CD4-positive, alpha-beta T cell treated with Interleukin-4 for 4 hours (primary cell): ENCODE measurements at regions not wholly inside any gene's neighbourhood (a gene's known extent, or its start where the extent isn't known, plus 50 kb on each side); places are given as distances from the start of the nearest gene placed in this dataset.
"Not testable (repeated sequence)": the region's sequence is repeated elsewhere in the genome, so short reads cannot be mapped to it uniquely, and the experiment has no call there.

Source experiments
- DNase-seq: peaks from one replicate; pipeline ENCODE4 v3.0.0-alpha.2; 2020

DNA sequence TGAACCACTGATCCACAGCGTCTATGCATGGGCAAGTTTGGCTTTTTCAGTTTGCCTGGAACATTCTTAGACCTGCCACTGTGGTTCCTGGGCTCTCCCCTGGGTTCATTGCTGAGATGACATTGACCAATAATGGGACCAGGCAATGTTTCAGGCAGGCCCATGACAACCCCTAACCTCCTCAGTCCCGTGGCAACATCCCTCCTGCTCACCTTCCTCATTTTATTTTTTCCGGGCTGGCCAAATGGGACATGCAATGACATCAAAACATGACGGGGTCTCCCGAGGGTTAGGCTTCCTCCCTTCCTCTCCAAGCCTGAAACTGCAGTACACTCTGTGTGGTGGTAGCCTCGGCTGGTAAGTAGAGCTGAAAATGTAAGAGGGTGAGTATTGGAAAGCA, 234.0 kb upstream of the RREB1 start:
- no peak for DNase-seq

DNA sequence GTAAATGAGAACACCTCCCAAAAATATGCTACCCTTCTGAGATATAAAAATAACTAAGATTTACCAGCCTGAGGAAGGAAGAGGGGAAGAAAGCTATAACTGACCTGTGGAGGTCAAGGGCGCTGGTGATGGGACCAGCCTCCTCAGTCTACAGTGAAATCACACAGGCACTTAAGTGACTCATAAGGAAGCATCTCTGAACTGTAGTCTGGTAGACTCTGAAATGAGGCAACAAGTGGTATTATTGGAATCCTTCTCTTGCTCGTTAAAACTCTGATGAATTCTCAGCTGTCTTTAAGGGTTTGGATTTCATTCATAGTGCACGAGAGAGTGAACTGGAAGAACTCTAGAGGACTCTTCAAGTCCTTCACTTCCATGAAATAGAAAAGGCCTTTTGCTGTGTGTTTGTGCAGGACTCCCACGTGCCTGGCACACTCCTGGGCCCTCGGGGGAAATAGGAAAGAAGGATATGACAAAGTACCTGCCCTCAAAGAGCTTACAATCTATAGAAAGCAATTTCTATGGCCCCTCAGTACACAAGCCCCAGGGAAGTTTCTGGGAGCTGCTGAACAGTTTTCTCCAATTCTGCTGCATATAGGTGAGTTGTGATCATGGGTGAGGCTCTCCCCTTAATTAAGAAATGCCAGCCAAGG, 231.8 kb upstream of the RREB1 start:
- DNase-seq, result no peak

DNA sequence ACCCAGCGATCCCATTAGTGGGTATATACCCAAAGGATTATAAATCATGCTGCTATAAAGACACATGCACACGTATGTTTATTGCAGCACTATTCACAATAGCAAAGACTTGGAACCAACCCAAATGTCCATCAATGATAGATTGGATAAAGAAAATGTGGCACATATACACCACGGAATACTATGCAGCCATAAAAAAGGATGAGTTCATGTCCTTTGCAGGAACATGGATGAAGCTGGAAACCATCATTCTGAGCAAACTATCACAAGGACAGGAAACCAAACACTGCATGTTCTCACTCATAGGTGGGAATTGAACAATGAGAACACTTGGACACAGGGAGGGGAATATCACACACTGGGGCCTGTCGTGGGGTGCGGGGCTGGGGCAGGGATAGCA, 230.0 kb upstream of the RREB1 start:
- DNase-seq, result not testable (repeated sequence)

DNA sequence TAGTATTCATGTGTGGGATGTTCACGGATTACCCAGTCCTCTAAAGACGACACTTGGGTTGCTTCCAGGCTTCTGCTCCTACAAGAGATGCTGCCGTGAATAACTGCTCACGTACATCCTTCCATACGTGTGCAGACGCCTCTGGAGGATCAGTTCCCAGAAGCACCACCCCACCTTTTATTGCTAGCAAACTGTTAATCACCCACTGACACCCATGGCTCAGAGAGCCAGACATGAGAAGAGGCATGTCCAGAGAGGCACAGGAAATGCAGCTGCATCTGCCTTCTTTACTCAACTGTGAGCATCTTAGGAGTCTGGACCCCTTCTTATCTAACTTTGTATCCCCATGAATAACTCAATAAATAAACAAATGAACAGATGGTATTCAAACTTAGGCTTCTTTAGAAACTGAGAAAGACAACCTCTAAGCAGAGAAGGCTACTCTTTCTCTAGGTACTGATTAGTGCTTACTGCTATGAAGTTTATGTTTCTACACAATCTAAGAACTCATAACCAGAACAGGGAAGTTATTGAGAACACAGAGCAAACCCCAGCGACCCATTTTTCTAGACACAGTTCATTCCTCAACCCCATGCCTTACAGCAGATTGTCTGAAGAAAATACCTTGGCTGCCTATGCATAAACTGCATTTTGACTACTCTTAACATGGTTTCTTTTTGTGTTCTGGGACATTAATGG, 228.7 kb upstream of the RREB1 start:
- DNase-seq, result no peak

DNA sequence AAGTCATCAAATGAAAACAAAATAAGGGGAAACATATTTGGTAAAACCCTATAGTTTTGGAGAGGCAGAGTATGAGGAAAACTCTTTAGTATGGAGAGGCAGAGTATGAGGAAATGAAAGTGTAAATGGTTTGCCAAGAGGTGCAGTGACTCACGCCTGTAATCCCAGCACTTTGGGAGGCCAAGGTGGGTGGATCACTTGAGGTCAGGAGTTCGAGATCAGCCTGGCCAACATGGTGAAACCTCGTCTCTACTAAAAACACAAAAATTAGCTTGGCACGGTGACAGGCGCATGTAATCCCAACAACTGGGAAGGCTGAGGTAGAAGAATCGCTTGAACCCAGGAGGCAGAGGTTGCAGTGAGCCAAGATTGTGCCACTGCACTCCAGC, 228.2 kb upstream of the RREB1 start:
- not testable (repeated sequence) for DNase-seq

DNA sequence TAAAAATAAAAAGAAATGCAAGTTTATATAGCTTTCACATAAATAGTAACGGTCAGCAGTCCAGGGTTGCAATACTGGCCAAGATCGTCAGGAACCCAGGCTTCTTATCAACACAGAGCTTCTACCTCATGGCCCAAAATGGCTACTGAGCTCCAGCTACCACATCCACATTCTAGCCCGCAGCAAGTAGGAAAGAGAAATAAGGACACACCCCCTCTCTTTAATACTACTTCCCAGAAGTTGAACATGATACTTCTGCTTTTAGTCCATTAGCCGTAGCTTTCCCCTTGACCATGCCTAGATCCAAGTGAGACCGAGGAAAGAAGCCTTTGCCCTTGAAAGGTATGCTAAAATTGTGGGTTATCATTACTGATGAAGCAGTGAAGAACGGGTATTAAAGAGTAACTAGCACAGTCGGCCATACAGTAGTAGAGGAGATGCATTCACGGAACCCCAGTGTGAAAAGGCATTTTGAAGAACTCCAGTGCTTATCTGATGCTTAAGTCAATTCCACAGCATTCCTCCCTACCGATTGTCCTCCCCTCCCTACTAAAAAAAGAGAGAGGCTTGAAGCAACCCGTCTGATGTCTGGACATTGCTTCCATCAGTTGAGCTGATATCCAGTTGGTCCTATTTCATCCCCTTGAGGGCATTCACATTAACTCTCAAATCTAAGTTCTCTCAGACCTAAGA, 226.9 kb upstream of the RREB1 start:
- DNase-seq, result no peak

DNA sequence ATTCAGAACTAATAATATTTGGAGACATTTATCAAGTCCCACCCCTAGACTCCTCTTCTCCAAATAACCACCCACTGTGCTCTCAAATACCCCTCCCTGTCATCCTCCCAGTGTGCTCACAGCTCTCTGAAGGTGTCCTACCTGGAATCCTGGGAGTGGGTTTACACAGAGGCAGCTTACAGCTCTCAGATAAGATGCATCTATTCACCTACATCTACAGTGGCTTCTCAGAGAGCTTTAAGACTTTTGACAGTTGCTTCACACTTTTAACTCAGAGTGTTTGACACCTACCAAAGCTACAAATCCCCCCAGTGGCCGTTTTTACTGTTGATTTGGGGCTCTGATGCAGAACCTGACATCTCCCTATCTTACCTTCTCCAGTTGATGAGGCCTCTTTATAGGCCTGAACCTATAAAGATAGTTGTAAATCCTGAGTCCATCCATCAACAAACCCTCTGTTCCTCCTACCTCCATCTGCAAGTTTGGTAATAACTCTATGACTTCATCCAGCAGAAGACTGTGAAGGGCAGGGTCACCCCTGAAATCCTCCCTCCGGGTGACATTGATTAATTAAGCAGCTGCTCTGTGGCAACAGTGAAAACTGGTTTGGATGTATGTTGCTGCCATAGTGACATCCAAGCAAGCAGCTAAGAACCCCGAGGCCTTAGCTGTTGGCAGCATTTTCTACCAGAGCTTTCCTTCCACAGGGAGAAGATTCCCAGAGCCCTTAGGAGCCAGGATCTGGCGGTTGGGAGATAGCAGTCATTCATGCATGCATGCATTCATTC, 226.1 kb upstream of the RREB1 start:
- no peak for DNase-seq

DNA sequence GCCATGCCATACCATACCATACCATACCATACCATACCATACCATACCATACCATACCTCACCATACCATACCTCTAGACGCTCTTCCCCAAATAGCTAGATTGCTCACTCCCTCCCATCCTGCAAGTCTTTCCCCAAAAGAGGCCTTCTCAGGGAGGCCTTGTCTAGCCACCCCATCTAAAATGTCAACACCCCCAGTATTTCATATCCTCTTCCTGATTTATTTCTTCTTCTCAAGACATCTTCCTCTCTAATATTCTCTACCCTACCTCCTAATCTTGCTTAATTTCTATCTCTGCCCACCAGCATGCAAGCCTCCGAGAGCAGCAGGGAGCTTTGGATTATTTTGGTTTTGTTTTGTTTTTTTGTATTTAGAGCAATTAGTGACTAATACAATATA, 225.2 kb upstream of the RREB1 start:
- no peak for DNase-seq

DNA sequence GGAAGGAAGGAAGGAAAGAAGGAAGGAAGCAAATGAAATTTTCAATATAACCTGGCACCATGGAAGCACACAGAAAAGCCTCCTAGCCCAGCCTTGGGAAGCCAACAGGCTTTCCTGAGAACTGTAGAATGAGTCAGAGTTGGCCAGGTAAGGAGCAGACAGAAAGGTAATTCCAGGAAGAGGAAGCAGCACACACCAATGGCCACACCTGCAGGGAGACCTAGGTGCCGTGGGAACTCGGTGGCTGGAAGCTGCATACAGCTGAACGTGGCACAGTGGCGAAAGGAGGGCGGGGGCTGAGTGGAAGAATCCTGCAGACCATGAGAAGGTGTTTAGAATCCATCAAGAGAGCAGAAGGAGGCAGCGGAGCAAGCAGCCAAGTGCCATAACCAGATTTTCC, 224.8 kb upstream of the RREB1 start:
- DNase-seq, result no peak

DNA sequence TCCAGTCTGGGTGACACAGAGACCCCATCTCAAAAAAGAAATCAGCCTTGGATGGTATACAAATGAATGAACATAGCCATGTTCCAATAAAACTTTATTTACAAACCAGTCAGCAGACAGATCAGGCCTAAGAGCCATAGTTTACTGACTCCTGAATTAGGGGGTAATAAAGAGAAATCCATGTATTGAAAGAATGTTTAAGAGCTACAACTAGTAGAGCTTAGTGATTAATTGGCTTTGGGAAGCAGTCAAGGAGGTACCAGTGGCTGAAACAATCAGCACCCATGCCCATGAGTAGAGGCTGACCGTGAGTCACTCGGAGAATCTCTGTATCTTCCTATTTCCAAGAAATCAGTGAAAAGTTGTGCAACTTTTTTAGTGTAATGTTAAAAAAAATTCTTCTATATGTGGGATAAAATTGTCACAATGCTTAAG, 223.6 kb upstream of the RREB1 start:
- no peak for DNase-seq

DNA sequence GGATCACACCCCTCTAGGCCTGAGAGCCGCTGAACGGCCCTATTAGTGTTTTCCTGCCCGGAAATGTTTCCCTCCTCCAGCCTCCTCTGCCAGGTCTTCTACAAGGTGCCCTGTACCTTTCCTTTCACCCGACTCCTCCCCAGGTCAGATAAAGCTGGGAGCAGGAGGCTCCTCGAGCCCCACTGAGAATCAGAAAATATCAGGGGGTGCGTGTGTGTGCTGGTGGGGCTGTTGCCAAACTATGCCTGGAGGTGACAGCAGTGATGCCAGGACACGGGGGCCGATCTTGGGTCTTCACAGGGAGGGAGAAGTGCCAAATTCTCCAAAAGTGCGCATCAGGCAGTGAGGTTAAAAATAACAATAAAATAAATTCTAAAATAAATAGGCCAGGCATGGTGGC, 222.8 kb upstream of the RREB1 start:
- DNase-seq, result no peak

DNA sequence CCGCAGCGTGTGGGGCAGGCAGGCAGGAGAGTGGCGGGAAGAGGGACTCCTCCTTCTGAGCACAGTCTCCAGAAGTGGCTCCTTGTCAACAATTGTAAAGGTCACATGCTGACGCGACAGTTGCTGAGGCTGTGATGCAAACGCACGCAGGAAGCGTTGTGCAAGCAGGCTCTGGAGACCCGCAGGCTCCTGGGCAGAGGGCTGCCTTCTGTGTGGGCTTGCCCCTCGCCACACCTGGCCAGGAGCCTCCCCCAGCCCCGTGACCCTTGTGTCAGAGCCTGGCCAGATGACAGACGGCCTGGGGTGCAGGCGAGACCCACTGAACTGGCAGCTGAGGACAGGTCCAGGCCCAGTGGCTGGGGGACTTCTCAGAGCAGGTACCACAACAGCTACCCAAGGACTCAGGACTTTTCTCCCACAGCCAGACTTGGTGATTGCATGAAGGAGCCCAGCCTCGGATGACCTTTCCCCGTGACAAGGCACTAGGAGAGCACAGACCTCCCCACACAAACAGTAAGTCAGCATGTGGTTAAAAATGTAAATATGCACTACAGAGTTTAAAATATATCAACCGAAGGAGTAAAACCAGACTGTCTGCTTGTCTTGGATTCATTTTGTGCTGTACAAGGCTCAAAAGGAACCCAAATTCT, 222.1 kb upstream of the RREB1 start:
- DNase-seq, result no peak

DNA sequence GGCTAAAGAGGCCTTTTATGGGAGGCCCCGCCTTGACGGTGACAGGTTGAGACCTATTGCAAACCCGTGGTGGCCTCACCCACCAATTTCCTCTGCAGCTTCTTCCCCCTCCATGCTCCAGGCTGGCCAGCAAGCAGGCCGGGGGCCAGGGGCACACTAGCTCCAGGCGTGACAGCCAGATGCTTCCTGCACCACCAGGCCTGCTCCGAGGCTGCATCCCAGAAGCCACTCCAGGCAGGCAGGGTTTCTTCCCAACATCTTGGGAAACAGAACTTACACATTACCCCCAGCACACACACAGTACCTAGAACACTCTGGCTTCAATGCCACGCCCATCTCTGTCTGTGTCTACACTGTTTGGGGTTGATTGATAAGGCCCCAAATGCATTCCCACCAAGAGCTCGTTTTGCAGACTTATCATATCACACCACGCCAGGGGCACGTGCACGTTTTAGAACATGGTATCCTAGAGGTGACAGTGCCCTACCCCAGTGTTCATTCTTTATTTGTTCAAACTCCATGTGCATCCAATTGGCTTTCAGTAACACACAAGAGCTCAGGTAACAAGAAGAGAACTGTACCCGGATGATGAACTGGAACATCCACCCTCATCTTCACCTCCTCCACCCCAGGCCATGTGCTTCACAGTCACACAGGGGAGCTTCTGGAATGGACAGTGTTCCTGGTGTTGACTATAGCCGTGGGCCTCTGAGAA, 221.4 kb upstream of the RREB1 start:
- no peak for DNase-seq

DNA sequence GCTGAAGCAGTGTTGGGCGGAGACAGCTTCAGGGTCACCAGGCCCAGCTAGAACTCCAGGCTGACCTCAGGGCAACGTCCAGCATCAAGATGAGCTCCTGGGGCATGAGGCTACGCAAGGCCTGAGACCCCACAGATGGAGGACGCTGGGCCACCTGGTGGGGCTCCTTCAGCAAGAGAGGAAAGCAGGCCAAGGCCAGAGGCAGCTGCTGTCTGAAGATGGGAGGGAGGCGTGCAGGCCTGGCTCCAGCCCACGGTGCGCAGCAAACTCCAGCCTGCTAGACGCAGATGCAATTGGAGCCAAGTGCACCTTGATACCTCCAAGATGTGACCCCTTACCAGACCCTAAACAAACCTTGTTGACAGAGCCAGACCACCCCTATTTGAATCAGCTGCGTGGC, 220.9 kb upstream of the RREB1 start:
- DNase-seq, result no peak

DNA sequence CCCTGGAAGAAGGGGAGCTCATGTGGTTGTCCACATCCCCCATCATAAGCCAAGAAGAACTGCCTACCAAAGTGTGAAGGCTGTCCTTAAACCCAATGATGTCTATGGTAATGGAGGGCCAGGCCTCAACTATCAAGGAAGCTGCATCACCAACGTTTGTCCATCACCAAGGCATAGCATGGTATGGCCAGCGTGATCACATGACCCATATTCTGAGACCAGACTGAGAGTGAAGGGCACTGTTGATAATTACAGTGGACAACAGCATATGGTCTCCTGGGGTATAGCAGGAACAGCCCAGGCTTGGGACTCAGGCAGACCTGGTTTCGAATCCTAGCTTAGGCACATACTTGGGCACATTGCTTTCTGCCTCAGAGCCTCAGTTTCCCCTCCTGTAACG, 218.2 kb upstream of the RREB1 start:
- DNase-seq, result no peak

DNA sequence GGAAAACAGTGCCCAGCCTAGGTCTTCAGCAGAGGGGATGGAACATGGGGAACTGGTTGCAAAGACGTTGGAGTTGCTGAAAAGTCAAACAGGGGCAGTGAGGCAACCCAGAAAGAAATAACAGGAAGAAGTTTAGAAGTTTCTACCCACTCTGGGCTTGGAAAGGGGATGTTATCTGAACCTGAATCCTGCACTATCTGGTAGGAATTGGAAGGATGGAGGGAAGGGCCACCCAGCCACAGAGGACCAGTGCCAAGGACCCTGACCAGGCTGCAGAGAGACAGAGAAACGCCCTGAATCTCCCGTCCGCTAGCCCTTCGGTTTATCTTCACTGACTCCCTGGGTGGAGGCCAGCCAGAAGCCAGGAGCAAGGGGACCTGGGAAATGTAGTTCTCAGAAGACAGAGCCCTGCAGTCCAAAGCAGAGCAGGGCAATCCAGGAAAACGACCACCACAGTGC, 217.3 kb upstream of the RREB1 start:
- no peak for DNase-seq

DNA sequence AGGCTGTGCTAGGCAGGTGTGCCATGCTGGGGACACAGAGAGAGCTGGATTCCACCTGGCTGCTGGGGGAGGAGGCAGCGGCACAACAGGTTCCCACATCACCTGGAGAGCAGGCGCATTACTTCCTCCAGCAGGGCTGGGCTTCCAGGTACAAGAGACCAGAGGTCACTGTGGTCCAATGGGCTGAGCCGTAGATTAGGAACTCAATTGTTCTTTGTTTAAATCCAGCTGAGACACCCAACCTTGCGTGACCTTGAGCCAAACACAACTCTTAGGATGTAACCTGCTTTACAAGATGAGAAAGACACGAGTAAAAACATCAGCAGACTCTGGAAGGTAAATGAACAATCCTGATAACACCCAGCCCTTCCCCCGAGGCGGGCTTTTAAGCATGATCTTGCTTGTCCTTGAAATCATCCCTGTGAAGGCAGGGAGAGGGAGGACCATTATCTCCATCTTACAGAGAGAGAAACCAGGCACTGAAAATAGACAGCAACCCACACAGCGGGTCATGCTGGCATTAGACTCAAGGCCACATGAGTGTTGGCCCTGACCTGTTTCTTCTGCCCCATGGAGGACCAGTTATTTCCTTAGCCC, 216.5 kb upstream of the RREB1 start:
- DNase-seq, result no peak

DNA sequence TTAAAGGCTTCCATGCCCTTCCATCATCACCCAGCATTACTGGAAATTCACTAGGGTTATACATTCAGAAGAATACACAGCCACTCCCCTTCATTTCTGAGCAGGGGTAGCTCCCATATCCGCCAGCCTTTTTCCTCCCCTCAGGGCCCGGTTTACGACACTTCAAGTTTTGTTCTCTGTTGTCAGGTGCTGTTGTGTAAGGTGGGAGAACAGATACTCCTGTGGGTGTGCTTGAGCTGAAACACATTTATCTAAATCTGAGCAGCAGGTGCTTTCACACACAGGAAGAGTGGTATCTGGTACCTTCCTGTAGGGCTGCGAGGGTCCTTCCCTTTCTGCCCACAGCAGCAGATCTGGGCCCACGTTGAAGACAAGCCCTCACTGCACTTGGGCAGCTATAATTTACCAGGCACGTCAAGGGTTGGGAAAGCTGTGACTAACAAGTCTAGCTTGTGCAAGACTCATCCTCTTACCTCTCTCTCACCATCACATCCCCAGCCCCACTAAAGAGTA, 215.8 kb upstream of the RREB1 start:
- DNase-seq, result no peak

DNA sequence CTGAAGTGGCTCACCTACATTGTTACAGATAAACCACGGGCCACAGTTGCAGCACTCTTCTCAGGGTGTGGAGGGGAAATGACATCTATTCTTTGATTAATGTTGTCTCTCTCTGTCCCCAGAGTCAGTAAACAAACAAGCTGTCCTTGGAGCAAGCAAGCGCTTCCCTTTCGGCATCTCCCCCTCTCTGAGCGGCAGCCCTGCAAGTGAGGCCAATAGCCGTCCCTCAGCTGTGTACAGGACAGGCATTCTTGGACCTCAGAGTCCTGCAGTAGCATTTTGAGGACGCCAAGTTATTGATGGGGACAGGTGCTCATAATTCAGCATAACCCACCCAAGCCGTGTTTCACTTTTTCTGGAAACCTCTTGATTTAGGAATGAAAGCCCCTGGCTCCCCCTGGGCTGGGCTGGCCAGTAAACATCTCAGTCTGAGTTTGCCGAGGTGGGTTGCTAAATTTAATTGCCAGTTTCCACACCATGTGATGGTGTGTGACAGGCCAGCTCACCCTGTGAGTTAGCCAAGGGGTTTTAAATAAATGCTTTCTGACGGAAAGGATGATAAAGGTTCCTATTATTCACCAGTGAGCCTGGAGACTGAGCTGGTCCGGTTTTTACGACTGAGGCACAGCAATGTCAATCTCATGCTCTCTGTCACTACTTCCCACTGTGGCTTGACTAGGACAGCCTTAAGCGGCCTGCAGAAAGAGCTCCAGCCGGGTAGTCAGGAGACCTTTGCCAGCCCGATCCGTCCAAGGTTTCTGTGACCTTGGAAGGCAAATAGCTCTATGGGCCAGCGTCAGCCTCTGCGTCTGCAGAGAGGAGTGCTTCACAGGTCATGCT, 214.8 kb upstream of the RREB1 start:
- DNase-seq, result no peak

DNA sequence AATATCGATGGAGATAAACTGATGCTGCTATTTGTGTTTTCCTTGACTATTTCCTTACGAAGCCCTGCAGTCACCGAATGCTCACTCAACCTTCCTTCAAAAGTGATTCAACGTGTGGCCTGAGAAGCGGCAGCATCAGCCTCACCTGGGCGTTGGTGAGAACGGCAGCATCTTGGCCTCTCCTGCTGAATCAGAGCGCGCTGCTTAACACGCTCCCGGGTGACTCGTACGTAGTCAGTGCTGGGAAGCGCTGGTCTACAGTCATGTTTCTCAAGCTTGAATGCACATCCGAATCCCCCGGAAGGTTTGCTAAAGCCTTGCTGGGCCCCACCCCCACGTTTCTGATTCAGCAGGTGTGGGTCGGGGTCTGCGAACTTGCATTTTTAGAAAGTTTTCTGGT, 214.1 kb upstream of the RREB1 start:
- DNase-seq, result no peak

DNA sequence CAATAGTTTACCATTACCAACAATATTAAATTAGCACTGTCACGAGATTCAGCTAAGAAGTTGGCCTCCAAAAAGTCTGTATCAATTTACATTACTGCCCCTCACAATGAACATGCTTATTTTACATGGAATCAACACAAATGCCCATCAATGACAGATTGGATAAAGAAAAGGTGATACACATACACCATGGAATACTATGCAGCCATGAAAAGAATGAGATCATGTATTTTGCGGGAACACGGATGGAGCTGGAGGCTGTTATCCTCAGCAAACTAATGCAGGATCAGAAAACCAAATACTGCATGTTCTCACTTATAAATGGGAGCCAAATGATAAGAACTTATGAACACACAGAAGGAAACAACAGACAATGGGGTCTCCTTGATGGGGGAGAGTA, 211.8 kb upstream of the RREB1 start:
- no peak for DNase-seq
